ENCODE measurements at regions not wholly inside any gene's neighbourhood (a gene's known extent, or its start where the extent isn't known, plus 50 kb on each side); places are given as distances from the start of the nearest gene placed in this dataset.
"Not testable (repeated sequence)": the region's sequence is repeated elsewhere in the genome, so short reads cannot be mapped to it uniquely, and the experiment has no call there.

- no peak for DNase-seq (ENCODE audit: low read depth in 2 of 2)
These were observed 408.4 kb downstream of the NTRK2 start for GRCh38 chr9:85077944-85078343.

GRCh38 chr9:85077146-85077545 lies 407.6 kb downstream of the NTRK2 start:
- not testable (repeated sequence) for DNase-seq (ENCODE audit: low read depth in 2 of 2)

All from stimulated activated CD8-positive, alpha-beta memory T cell treated with anti-CD3 and anti-CD28 coated beads, Interleukin-2, amount 100 ng/mL, for 48 hours (primary cell).